ENCODE measurements at regions not wholly inside any gene's neighbourhood (a gene's known extent, or its start where the extent isn't known, plus 50 kb on each side); places are given as distances from the start of the nearest gene placed in this dataset.

- DNase-seq (ENCODE audit: low spot score) (no peak), ATAC-seq (no peak)
- Histone ChIP-seq H3K4me2 (no peak overlapping the region), H3K9me2 (ENCODE audit: insufficient read depth) (no peaks in the 10 kb centered on the region), H3K27me3 (ENCODE audit: insufficient read depth) (no peaks in the 10 kb centered on the region), H3F3A (replicated peaks; ENCODE audit: low read depth) (no peaks in the 10 kb centered on the region), H2AFZ (no peak overlapping the region), H3K4me1 (ENCODE audit: insufficient read depth) (no peaks in the 10 kb centered on the region), H3K4me3 (no peak overlapping the region), H3K79me2 (replicated peaks; ENCODE audit: insufficient read depth) (no peaks in the 10 kb centered on the region), H3K27ac (ENCODE audit: low read depth) (no peak overlapping the region), H4K20me1 (replicated peaks; ENCODE audit: insufficient read depth) (no peaks in the 10 kb centered on the region), H3K36me3 (ENCODE audit: insufficient read depth) (no peaks in the 10 kb centered on the region)
- Mint-ChIP-seq H3K27me3 (ENCODE audit: insufficient read depth, low read depth, poor library complexity) (peaks cover 3% of the 10 kb centered on the region), H3K27ac (no peak overlapping the region), H3K4me1 (no peaks in the 10 kb centered on the region), H3K9me3 (no peaks in the 10 kb centered on the region), H3K36me3 (ENCODE audit: low read depth) (no peaks in the 10 kb centered on the region), H3K4me3 (no peak overlapping the region)
- TF ChIP-seq EZH2 (IDR thresholded peaks at IDR 0.05; ENCODE audit: low read depth, unreplicated experiment) (no peak), CTCF (conservative IDR thresholded peaks at IDR 0.05; ENCODE audit: low read depth in 2 of 2) (no peak), STAT1 (IDR thresholded peaks at IDR 0.05; ENCODE audit: unreplicated experiment) (no peak), CREB1 (CRISPR knock-in tag; IDR thresholded peaks at IDR 0.05; ENCODE audit: low read depth) (no peak), ETS1 (IDR thresholded peaks at IDR 0.05) (no peak), NANOG (IDR thresholded peaks at IDR 0.05; ENCODE audit: borderline replicate concordance) (no peak), ZNF114 (CRISPR knock-in tag; IDR thresholded peaks at IDR 0.05) (no peak), REST (IDR thresholded peaks at IDR 0.05; ENCODE audit: unreplicated experiment) (no peak), POLR2AphosphoS5 (IDR thresholded peaks at IDR 0.05; ENCODE audit: low read depth) (no peak), ZNF462 (CRISPR knock-in tag; IDR thresholded peaks at IDR 0.05) (no peak), ZNF331 (CRISPR knock-in tag; IDR thresholded peaks at IDR 0.05; ENCODE audit: low read depth) (no peak)
These were observed 620.7 kb downstream of the RBFOX1 start for GRCh38 chr16:7953360-7953759.

Measured in GM23338 (cell line).